VCaP (cell line): ENCODE measurements at regions not wholly inside any gene's neighbourhood (a gene's known extent, or its start where the extent isn't known, plus 50 kb on each side); places are given as distances from the start of the nearest gene placed in this dataset.

Source experiments
- H3K27ac ChIP-seq: fragments of 450-650 bp; 2 replicates; pipeline ENCODE4 v1.5.1; 2017
- TF ChIP-seq, protein P1 (sequence below): fragments of 450-650 bp; conservative IDR thresholded peaks from 2 replicates; pipeline ENCODE4 v1.5.1; 2017; ENCODE audit warnings: mild to moderate bottlenecking, moderate library complexity

DNA sequence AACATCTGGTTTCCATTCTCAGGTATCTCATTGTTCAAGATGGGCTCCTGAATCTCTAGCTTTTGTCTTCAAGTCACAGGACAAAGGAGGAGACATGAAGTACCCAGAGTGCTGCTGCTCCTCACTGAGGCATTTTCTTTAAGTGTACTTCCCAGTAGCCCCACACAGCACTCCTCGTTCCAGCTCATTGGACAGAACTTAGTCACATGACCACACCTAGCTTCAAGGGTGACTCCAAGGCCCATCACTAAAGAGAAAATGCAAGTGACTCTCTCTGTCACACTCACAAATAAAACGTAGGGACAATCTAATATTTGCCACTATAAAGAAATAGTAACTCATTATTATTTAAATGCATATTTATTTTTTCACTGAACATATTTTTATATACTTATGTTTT lies 58.3 kb upstream of the NEUROD6 start:
- TF ChIP-seq, protein P1, sequence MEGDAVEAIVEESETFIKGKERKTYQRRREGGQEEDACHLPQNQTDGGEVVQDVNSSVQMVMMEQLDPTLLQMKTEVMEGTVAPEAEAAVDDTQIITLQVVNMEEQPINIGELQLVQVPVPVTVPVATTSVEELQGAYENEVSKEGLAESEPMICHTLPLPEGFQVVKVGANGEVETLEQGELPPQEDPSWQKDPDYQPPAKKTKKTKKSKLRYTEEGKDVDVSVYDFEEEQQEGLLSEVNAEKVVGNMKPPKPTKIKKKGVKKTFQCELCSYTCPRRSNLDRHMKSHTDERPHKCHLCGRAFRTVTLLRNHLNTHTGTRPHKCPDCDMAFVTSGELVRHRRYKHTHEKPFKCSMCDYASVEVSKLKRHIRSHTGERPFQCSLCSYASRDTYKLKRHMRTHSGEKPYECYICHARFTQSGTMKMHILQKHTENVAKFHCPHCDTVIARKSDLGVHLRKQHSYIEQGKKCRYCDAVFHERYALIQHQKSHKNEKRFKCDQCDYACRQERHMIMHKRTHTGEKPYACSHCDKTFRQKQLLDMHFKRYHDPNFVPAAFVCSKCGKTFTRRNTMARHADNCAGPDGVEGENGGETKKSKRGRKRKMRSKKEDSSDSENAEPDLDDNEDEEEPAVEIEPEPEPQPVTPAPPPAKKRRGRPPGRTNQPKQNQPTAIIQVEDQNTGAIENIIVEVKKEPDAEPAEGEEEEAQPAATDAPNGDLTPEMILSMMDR: no peak

DNA sequence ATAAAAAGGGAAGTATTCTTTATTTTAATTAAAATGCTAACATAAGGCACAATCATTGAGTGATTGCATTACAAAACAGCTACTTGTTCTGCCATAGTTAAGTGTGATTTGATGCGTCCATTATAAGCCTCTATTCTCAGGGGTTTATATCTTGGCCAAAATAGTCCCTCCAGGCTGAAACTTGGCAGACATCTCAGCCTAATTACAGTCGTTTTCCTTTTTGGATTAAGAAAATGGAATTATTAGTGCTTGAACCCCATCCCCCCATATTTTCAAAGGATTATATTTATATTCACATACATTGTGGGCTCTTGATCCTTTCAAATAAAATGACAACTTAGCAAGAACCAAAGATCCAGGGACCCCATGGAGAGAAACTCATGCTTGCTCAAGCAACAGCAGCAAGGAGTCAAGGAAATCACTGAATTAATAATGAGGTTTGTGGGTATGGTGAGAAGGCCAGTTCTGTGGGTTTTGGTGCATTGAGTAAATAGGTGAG lies 66.7 kb upstream of the NEUROD6 start:
- no peak overlapping the region for H3K27ac ChIP-seq
- TF ChIP-seq, protein P1: no peak

More for the DNA sequence above, 58.3 kb upstream of the NEUROD6 start:
- H3K27ac ChIP-seq: no peak overlapping the region

DNA sequence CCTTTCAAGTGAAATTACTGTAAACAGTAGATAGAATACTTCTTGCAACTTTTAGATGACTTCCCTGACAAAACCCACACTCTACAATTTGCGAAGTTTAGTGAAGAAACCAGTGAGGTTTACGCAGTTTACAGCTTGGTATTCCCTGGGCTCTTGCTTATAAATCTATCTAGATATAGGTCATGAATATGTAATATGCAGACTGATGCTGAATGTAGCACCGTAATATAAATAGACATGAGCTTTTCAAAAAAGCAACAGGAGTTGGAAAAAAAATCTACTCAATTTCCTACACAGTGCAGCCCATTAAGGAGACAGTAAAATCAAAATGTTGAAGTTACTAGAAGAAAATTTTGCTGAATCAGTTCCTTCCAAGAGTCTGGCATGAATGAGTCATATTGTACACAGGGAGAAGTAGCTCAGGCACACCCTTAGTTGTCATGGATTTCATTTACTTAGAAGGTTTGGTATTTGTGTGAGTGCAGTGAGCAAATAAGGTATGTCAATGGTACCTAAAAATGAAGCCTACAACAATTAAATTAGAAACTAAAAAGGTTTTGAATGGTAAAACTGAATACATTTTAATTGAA lies 67.7 kb upstream of the NEUROD6 start:
- H3K27ac ChIP-seq: no peak overlapping the region
- TF ChIP-seq, protein P1: no peak

DNA sequence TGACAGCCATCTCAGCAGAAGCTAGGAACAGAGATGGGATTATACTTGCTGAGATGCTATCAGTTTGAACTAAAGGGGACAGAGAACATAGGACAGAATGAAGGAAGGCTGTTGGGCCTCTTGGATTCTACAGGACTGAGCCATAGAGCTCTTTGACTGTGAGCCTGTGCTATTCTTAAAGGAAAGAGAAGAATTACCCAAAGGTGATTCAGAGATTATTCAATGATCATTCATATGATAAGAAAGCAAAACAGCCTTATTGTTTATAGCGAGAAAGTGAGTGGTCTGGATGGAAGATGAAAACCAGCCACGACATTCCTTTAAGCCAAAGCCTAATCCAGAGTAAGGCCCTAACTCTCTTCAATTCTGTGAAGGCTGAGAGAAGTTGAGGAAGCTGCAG lies 69.7 kb upstream of the NEUROD6 start:
- TF ChIP-seq, protein P1: no peak
- H3K27ac ChIP-seq: no peak overlapping the region

DNA sequence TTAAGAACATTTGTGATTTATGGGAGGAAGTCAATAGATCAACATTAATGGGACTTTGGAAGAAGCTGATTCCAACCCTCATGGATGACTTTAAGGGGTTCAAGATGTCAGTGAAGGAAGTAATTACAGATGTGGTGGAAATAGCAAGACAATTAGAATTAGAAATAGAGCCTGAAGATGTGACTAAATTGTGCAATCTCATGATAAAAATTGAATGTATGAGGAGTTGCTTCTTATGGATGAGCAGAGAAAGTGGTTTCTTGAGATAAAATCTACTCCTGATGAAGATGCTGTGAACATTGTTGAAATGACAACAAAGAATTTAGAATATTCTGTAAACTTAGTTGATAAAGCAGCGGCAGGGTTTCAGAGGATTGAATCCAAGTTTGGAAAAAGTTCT lies 70.9 kb upstream of the NEUROD6 start:
- TF ChIP-seq, protein P1: no peak
- H3K27ac ChIP-seq: no peak overlapping the region

DNA sequence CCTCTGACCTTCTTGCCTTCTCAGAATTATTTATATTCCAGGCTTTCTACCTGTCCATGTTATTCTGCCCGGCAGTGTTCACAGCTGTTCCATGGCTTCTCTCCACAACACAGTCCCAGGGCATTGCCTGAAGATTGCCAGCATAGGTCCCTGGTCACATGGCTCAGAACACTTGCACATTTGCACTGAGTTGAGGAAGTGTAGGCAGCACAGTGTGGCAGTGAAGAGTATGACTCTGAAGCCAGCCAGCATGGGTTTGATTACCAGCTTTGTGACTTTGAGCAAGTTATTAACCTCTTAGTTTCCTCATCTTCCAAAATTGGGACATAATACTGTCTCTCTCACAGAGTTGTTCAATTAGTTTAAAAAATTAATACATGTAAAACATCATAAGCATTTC lies 73.2 kb upstream of the NEUROD6 start:
- H3K27ac ChIP-seq: no peak overlapping the region
- TF ChIP-seq, protein P1: no peak

DNA sequence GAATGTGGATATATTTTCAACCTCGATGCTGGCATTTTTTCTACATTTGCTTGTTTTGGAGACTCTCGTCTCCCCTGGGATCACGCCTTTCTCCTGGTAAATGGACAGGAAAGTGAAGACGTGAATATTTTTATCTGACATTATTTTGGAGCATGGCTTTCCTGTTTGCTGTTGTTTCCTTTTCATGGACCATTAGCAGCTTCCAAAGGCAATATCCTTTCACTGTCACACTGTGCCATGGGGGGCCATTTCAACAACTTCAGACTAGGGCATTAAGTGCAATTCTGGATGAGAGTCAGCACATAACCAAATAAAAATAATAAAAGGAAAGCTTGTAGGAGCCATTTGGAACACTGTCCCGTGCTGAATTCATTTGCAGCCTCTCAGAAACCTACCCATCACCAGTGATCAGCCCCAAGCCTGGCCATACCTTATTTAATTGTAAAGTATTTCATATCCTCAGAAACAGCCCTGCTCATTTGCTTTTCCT lies 75.9 kb upstream of the NEUROD6 start:
- TF ChIP-seq, protein P1: no peak
- no peak overlapping the region for H3K27ac ChIP-seq
